Activated CD4-positive, CD25-positive, alpha-beta regulatory T cell treated with anti-CD3 and anti-CD28 coated beads, Interleukin-2, amount 50 U/mL, for 24 hours (primary cell): ENCODE measurements at regions not wholly inside any gene's neighbourhood (a gene's known extent, or its start where the extent isn't known, plus 50 kb on each side); places are given as distances from the start of the nearest gene placed in this dataset.

ENCODE experiments used
- ATAC-seq, 2 donors: fragments of 150-1000 bp; cut with Tn5 transposase; one replicate each; pipeline ENCODE4 v1.10.0; 2021; ENCODE audit warnings: mild to moderate bottlenecking in 1 of 2, moderate library complexity in 1 of 2

GRCh38 chr13:103187721-103188156 is 121.5 kb upstream of the SLC10A2 start:
- ATAC-seq, result no peak

GRCh38 chr13:103184413-103184812 is 118.2 kb upstream of the SLC10A2 start:
- no peak for ATAC-seq

GRCh38 chr13:103178986-103179943 is 113.0 kb upstream of the SLC10A2 start:
- ATAC-seq, result no peak

- ATAC-seq, result no peak
Observed at GRCh38 chr13:103174966-103175365, 108.7 kb upstream of the SLC10A2 start.

- no peak for ATAC-seq
Observed at GRCh38 chr13:103168901-103169508, 102.8 kb upstream of the SLC10A2 start.

GRCh38 chr13:103164251-103164650 is 98.0 kb upstream of the SLC10A2 start:
- ATAC-seq, result no peak

GRCh38 chr13:103161476-103161875 is 95.3 kb upstream of the SLC10A2 start:
- no peak for ATAC-seq

GRCh38 chr13:103157434-103158145 is 91.4 kb upstream of the SLC10A2 start:
- ATAC-seq, result no peak

- no peak for ATAC-seq
Observed at GRCh38 chr13:103157016-103157415, 90.8 kb upstream of the SLC10A2 start.

GRCh38 chr13:103156346-103156998 is 90.3 kb upstream of the SLC10A2 start:
- ATAC-seq, result no peak

- ATAC-seq, result no peak
Observed at GRCh38 chr13:103153466-103153865, 87.2 kb upstream of the SLC10A2 start.

GRCh38 chr13:103147961-103148360 is 81.7 kb upstream of the SLC10A2 start:
- no peak for ATAC-seq

- no peak for ATAC-seq
Observed at GRCh38 chr13:103145442-103145841, 79.2 kb upstream of the SLC10A2 start.

GRCh38 chr13:103143432-103143831 is 77.2 kb upstream of the SLC10A2 start:
- ATAC-seq, result no peak

GRCh38 chr13:103142151-103142550 is 75.9 kb upstream of the SLC10A2 start:
- no peak for ATAC-seq

- ATAC-seq, result no peak
Observed at GRCh38 chr13:103140001-103140671, 73.9 kb upstream of the SLC10A2 start.

GRCh38 chr13:103134271-103134670 is 68.1 kb upstream of the SLC10A2 start:
- no peak for ATAC-seq

- ATAC-seq, result no peak
Observed at GRCh38 chr13:103133556-103133955, 67.3 kb upstream of the SLC10A2 start.

GRCh38 chr13:103130681-103131210 is 64.5 kb upstream of the SLC10A2 start:
- ATAC-seq, result no peak

- no peak for ATAC-seq
Observed at GRCh38 chr13:103130146-103130545, 63.9 kb upstream of the SLC10A2 start.
